ENCODE measurements at regions not wholly inside any gene's neighbourhood (a gene's known extent, or its start where the extent isn't known, plus 50 kb on each side); places are given as distances from the start of the nearest gene placed in this dataset.

DNA sequence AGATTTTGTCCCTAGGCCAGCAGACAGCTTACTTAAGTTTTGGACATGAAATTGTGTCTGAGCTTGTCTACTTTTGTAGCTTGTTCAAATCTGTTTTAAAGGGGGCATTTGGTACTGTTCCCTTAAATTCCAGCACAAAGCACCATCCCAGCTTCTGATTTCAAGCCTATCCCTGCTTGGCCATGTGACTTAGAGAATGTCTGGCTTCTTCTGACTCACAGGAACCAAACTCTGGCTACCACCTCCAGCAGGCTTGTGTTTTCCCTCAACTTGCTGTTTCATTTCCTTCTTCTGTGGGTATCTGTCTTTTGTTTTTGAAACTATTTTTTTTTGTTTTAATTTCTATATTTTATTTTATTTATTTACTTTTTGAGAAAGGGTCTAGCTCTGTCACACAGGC lies 97.9 kb upstream of the FZD8 start:
- intact Hi-C loops (cut with micrococcal nuclease; ENCODE audit: unreplicated experiment) = no loop called here
- TF ChIP-seq, protein P1, sequence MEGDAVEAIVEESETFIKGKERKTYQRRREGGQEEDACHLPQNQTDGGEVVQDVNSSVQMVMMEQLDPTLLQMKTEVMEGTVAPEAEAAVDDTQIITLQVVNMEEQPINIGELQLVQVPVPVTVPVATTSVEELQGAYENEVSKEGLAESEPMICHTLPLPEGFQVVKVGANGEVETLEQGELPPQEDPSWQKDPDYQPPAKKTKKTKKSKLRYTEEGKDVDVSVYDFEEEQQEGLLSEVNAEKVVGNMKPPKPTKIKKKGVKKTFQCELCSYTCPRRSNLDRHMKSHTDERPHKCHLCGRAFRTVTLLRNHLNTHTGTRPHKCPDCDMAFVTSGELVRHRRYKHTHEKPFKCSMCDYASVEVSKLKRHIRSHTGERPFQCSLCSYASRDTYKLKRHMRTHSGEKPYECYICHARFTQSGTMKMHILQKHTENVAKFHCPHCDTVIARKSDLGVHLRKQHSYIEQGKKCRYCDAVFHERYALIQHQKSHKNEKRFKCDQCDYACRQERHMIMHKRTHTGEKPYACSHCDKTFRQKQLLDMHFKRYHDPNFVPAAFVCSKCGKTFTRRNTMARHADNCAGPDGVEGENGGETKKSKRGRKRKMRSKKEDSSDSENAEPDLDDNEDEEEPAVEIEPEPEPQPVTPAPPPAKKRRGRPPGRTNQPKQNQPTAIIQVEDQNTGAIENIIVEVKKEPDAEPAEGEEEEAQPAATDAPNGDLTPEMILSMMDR (conservative IDR thresholded peaks at IDR 0.05; ENCODE audit: low read depth, low read length) = no peak
- no peak for TF ChIP-seq EZH2 (IDR thresholded peaks at IDR 0.05; ENCODE audit: borderline replicate concordance, low read depth, low read length, poor library complexity, severe bottlenecking)
- ChIA-PET POLR2A (ENCODE audit: low non-redundant PET) (no interaction called here), CTCF (no interaction called here)
- Histone ChIP-seq H3K4me1 (ENCODE audit: insufficient read depth, low read length, poor library complexity, severe bottlenecking) (no peaks in the 10 kb centered on the region), H3K9me3 (ENCODE audit: low read depth, low read length, poor library complexity, severe bottlenecking) (no peaks in the 10 kb centered on the region), H3K27ac (ENCODE audit: low read depth, low read length, poor library complexity, severe bottlenecking) (no peak overlapping the region), H3K27me3 (replicated peaks; ENCODE audit: insufficient read depth, low read depth, low read length, poor library complexity) (no peaks in the 10 kb centered on the region), H3K36me3 (ENCODE audit: insufficient read depth, low read length, poor library complexity, severe bottlenecking) (no peaks in the 10 kb centered on the region), H3K4me3 (ENCODE audit: low read depth, low read length, poor library complexity, severe bottlenecking) (no peak overlapping the region)
- BruUV-seq (replicated peaks) = no TSS peak
- no peak for DNase-seq (ENCODE audit: low spot score)

DNA sequence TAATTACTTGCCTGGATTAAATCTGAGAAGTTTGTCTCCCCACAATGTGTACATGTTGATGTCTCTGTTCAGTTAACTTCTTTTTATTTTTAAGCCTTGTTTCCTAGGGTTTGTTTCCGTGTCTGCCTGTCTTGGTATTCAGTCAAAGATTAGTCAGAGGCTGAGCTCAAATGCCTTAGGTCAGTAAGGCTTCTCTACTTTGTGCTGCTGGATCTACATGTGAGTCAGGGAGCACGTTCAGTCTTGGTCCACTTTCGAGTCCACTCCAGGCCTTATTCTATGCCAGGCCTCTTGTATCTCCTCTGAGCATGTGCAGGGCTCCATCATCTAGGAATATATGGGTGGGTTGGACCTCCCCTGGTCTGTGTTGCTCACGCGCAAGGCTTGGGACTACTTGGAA lies 93.3 kb upstream of the FZD8 start:
- Histone ChIP-seq H3K4me3 (ENCODE audit: low read depth, low read length, poor library complexity, severe bottlenecking) (no peak overlapping the region), H3K4me1 (ENCODE audit: insufficient read depth, low read length, poor library complexity, severe bottlenecking) (no peaks in the 10 kb centered on the region), H3K27me3 (replicated peaks; ENCODE audit: insufficient read depth, low read depth, low read length, poor library complexity) (no peaks in the 10 kb centered on the region), H3K36me3 (ENCODE audit: insufficient read depth, low read length, poor library complexity, severe bottlenecking) (no peaks in the 10 kb centered on the region), H3K9me3 (ENCODE audit: low read depth, low read length, poor library complexity, severe bottlenecking) (no peaks in the 10 kb centered on the region), H3K27ac (ENCODE audit: low read depth, low read length, poor library complexity, severe bottlenecking) (no peak overlapping the region)
- no TSS peak for BruUV-seq (replicated peaks)
- POLR2A ChIA-PET (ENCODE audit: low non-redundant PET) = no interaction called here
- CTCF ChIA-PET = no interaction called here
- no peak for TF ChIP-seq EZH2 (IDR thresholded peaks at IDR 0.05; ENCODE audit: borderline replicate concordance, low read depth, low read length, poor library complexity, severe bottlenecking)
- TF ChIP-seq, protein P1 (conservative IDR thresholded peaks at IDR 0.05; ENCODE audit: low read depth, low read length) = no peak
- intact Hi-C loops (cut with micrococcal nuclease; ENCODE audit: unreplicated experiment) = no loop called here
- no peak for DNase-seq (ENCODE audit: low spot score)

DNA sequence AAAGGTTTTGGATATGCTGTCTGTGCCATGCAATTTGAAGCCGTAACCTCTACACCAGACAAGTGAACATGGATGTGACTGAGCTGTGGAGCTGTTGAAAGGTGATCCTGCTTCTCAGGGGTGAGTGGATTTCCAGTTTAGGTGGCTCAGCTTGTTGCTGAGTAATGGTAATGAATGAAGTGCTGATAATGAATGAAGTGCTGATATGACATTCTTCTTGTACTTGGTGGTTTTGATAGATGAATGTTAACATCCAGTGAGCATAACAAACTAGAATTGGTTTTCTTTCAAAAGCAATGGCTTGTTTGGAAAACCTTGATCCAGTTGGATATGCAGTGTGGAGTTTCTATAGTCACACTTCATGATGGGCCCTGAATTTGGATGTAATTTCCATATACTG lies 89.7 kb upstream of the FZD8 start:
- Histone ChIP-seq H3K27ac (ENCODE audit: low read depth, low read length, poor library complexity, severe bottlenecking) (no peak overlapping the region), H3K27me3 (replicated peaks; ENCODE audit: insufficient read depth, low read depth, low read length, poor library complexity) (no peaks in the 10 kb centered on the region), H3K4me1 (ENCODE audit: insufficient read depth, low read length, poor library complexity, severe bottlenecking) (no peaks in the 10 kb centered on the region), H3K36me3 (ENCODE audit: insufficient read depth, low read length, poor library complexity, severe bottlenecking) (no peaks in the 10 kb centered on the region), H3K4me3 (ENCODE audit: low read depth, low read length, poor library complexity, severe bottlenecking) (no peak overlapping the region), H3K9me3 (ENCODE audit: low read depth, low read length, poor library complexity, severe bottlenecking) (no peaks in the 10 kb centered on the region)
- ChIA-PET CTCF (interaction anchor here (0.5 kb wide), 1 partner anchor 93 kb away, joined by 5 read pairs; no protein-coding TSS in a partner anchor), POLR2A (ENCODE audit: low non-redundant PET) (no interaction called here)
- no TSS peak for BruUV-seq (replicated peaks)
- TF ChIP-seq, protein P1 (conservative IDR thresholded peaks at IDR 0.05; ENCODE audit: low read depth, low read length) = no peak
- no peak for TF ChIP-seq EZH2 (IDR thresholded peaks at IDR 0.05; ENCODE audit: borderline replicate concordance, low read depth, low read length, poor library complexity, severe bottlenecking)
- DNase-seq (ENCODE audit: low spot score) = no peak
- intact Hi-C loops (cut with micrococcal nuclease; ENCODE audit: unreplicated experiment) = no loop called here

All from A673 (cell line).